ENCODE measurements at regions not wholly inside any gene's neighbourhood (a gene's known extent, or its start where the extent isn't known, plus 50 kb on each side); places are given as distances from the start of the nearest gene placed in this dataset.
A peak's percentile ranks its signal among the peaks of the same experiment; 100 is the strongest.

DNA sequence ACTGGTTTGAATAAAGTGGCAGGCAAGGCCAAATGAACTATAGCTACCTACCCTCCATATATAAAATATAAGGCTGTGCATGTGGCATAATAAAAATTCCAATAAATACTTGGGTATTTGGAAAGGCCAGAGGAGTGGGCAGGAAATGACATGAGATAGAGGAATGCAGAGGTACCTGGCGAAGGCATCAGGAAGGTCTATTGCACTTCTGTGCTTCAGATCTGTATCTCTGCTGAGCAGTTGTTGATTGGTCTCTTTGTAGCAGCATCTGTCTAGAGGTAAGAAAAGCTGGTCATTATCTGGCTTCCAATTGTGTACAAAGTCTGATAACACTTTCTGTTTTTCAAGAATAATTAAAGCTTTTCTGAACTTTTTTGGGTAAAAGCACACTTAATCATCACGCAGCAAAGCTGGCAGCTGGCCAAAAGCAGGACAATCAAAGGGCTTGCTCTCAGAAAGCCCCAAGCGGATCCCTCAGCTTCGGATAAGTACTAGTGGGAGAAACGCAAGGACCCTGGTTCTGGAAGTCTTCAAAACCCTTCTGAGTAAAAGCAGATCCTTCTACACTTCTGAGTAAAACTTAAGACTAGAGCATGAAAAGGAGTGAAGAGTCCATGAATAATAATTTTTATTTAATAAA, 120.1 kb upstream of the TCF21 start:
- Histone ChIP-seq H3K9me1 (ENCODE audit: control insufficient read depth, insufficient read depth, low read length) (no peaks in the 10 kb centered on the region), H3K9ac (ENCODE audit: insufficient read depth in 1 of 2, low read depth in 2 of 2, low read length in 2 of 2) (no peak overlapping the region), H3K9me3 (replicated peaks; ENCODE audit: control insufficient read depth, insufficient read depth, low read depth, low read length) (no peaks in the 10 kb centered on the region), H3K79me2 (ENCODE audit: control insufficient read depth, insufficient read depth, low read length) (no peaks in the 10 kb centered on the region), H3K27me3 (ENCODE audit: control insufficient read depth in 2 of 2, insufficient read depth in 2 of 2, low read length in 2 of 2) (no peaks in the 10 kb centered on the region; a peak in 1 of 5 replicates), H4K20me1 (replicated peaks; ENCODE audit: control insufficient read depth, insufficient read depth, low read length) (no peaks in the 10 kb centered on the region), H3K4me1 (replicated peaks in 1 of 2; ENCODE audit: control insufficient read depth in 2 of 2, insufficient read depth in 2 of 2, low read length in 2 of 2) (no peaks in the 10 kb centered on the region), H3K4me3 (no peak overlapping the region), H3K36me3 (ENCODE audit: control insufficient read depth, insufficient read depth, low read length) (no peaks in the 10 kb centered on the region), H3K27ac (ENCODE audit: extremely low read depth, low read depth, low read length) (no peak overlapping the region), H3K4me2 (ENCODE audit: insufficient read depth, low read length) (no peak overlapping the region), H2AFZ (ENCODE audit: low read depth, low read length) (no peak overlapping the region)
- TF ChIP-seq, protein P1, sequence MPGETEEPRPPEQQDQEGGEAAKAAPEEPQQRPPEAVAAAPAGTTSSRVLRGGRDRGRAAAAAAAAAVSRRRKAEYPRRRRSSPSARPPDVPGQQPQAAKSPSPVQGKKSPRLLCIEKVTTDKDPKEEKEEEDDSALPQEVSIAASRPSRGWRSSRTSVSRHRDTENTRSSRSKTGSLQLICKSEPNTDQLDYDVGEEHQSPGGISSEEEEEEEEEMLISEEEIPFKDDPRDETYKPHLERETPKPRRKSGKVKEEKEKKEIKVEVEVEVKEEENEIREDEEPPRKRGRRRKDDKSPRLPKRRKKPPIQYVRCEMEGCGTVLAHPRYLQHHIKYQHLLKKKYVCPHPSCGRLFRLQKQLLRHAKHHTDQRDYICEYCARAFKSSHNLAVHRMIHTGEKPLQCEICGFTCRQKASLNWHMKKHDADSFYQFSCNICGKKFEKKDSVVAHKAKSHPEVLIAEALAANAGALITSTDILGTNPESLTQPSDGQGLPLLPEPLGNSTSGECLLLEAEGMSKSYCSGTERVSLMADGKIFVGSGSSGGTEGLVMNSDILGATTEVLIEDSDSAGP (CRISPR knock-in tag; IDR thresholded peaks at IDR 0.05) = no peak
- TF ChIP-seq E2F3 (CRISPR knock-in tag; IDR thresholded peaks at IDR 0.05) (no peak), HLTF (IDR thresholded peaks at IDR 0.05) (no peak), NFIC (IDR thresholded peaks at IDR 0.05) (peak; percentile 92), CBFA2T3 (IDR thresholded peaks at IDR 0.05) (no peak), XRCC5 (IDR thresholded peaks at IDR 0.05; ENCODE audit: low read depth, low read length) (no peak), SUPT5H (IDR thresholded peaks at IDR 0.05) (no peak), EGR1 (conservative IDR thresholded peaks at IDR 0.05) (no peak), DACH1 (IDR thresholded peaks at IDR 0.05; ENCODE audit: partially characterized antibody) (no peak), ZNF347 (CRISPR knock-in tag; IDR thresholded peaks at IDR 0.05; ENCODE audit: low read depth) (no peak), NFIX (CRISPR knock-in tag; IDR thresholded peaks at IDR 0.05; ENCODE audit: low read depth) (peak; percentile 81)
- TF ChIP-seq, protein P2, sequence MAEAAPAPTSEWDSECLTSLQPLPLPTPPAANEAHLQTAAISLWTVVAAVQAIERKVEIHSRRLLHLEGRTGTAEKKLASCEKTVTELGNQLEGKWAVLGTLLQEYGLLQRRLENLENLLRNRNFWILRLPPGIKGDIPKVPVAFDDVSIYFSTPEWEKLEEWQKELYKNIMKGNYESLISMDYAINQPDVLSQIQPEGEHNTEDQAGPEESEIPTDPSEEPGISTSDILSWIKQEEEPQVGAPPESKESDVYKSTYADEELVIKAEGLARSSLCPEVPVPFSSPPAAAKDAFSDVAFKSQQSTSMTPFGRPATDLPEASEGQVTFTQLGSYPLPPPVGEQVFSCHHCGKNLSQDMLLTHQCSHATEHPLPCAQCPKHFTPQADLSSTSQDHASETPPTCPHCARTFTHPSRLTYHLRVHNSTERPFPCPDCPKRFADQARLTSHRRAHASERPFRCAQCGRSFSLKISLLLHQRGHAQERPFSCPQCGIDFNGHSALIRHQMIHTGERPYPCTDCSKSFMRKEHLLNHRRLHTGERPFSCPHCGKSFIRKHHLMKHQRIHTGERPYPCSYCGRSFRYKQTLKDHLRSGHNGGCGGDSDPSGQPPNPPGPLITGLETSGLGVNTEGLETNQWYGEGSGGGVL (CRISPR knock-in tag; IDR thresholded peaks at IDR 0.05) = no peak
- TF ChIP-seq, protein P3, sequence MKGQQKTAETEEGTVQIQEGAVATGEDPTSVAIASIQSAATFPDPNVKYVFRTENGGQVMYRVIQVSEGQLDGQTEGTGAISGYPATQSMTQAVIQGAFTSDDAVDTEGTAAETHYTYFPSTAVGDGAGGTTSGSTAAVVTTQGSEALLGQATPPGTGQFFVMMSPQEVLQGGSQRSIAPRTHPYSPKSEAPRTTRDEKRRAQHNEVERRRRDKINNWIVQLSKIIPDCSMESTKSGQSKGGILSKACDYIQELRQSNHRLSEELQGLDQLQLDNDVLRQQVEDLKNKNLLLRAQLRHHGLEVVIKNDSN (CRISPR knock-in tag; IDR thresholded peaks at IDR 0.05) = no peak
- TF ChIP-seq, protein P4, sequence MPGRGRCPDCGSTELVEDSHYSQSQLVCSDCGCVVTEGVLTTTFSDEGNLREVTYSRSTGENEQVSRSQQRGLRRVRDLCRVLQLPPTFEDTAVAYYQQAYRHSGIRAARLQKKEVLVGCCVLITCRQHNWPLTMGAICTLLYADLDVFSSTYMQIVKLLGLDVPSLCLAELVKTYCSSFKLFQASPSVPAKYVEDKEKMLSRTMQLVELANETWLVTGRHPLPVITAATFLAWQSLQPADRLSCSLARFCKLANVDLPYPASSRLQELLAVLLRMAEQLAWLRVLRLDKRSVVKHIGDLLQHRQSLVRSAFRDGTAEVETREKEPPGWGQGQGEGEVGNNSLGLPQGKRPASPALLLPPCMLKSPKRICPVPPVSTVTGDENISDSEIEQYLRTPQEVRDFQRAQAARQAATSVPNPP (IDR thresholded peaks at IDR 0.05; ENCODE audit: borderline replicate concordance, insufficient read depth, insufficient read length) = no peak
- ChIA-PET POLR2A (interaction anchor here (1.2 kb wide), 1 partner anchor 10 kb away, joined by 3 read pairs; no protein-coding TSS in a partner anchor), CTCF (ENCODE audit: low intra/inter-chr PET ratio) (no interaction called here)
- intact Hi-C loops (cut with micrococcal nuclease) = no loop called here
- 1% methylated on average over 5 of the region's 5 CpGs for WGBS (ENCODE audit: insufficient coverage, low coverage, missing lambda C conversion rate)
- in situ Hi-C loops (cut with MboI) = no loop called here
- FAIRE-seq = no peak
- no peak for ATAC-seq
- peak in 1 of 4 experiments; percentile 32 for DNase-seq (ENCODE audit: extremely low read depth in 1 of 4, low spot score in 3 of 4)
- no TSS peak for BruUV-seq (replicated peaks)

Data from K562 (cell line).